Activated gamma-delta T cell treated with Interleukin-2 at 50 U/mL for 16 hours (primary cell): ENCODE measurements at regions not wholly inside any gene's neighbourhood (a gene's known extent, or its start where the extent isn't known, plus 50 kb on each side); places are given as distances from the start of the nearest gene placed in this dataset.
"Not testable (repeated sequence)": the region's sequence is repeated elsewhere in the genome, so short reads cannot be mapped to it uniquely, and the experiment has no call there.

Experiments used
- DNase-seq: peaks from one replicate; pipeline ENCODE4 v3.0.0-alpha.2; 2020

DNA sequence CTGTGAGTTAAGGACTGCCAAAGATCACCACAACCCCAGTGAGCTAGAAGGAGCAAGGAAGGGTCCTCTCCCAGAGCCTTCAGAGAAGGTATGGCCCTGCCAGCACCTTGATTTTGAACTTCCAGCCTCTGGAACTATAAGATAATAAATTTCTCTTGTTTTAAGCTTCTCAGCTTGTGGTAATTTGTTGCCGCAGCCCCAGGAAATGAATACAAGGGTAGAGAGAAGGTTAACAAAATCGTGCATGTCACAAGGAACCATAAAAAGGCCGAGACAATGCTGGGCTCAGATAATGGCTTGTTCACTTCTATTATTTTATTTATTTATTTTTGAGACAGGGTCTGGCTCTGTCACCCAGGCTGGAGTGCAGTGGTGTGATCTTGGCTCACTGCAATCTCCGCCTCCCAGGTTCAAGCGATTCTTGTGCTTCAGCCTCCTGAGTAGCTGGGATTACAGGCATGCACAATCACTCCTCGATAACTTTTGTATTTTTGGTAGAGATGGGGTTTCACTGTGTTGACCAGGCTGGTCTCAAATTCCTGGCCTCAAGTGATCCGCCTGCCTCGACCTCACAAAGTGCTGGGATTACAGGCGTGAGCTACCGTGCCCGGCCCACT is 71.5 kb downstream of the WSB1 start:
- not testable (repeated sequence) for DNase-seq

DNA sequence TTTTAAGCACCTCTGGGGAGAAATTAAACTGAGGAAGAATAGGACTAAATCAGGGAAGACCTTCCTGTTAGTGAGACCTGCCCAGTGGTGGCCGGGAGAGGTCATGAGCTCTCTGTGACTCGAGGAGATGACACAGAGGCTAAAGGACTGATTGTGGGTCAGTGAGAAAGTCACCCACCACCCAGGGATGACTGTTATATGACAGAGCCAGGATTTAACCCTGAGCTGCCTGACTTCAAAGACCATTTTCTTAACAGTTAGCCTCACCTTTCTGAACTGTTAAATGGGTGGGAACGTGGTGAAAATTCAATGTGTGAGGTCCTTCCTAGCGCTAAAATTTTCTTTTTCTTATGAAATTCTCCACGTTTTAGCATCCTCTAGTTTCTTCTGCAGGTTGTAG is 72.5 kb downstream of the WSB1 start:
- DNase-seq: no peak

- no peak for DNase-seq
Observed at GRCh38 chr17:27367121-27367981, 73.4 kb downstream of the WSB1 start.

- no peak for DNase-seq
Observed at GRCh38 chr17:27368151-27368795, 74.4 kb downstream of the WSB1 start.

DNA sequence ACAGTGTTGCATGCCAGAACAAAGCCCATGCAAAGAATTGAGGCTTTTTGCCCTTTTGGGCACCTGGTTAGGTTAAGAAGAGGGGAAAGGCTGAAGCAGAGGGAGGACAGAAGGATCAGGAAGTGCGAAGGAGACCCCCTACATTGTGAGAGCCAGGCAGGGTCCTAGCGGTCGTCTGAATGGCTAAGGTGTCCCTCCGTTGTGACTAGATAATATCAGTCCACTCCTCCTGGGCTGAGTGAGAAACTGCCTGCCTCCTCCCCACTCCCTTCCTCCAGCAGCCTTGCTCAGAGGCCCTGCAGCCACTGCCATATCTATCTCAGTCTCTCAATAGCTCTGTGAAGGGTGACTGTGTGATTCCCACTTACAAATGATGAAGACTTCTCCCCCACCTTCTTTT is 75.1 kb downstream of the WSB1 start:
- no peak for DNase-seq

- no peak for DNase-seq
Observed at GRCh38 chr17:27370776-27371175, 76.9 kb downstream of the WSB1 start.

GRCh38 chr17:27373695-27374094 is 79.8 kb downstream of the WSB1 start:
- not testable (repeated sequence) for DNase-seq

DNA sequence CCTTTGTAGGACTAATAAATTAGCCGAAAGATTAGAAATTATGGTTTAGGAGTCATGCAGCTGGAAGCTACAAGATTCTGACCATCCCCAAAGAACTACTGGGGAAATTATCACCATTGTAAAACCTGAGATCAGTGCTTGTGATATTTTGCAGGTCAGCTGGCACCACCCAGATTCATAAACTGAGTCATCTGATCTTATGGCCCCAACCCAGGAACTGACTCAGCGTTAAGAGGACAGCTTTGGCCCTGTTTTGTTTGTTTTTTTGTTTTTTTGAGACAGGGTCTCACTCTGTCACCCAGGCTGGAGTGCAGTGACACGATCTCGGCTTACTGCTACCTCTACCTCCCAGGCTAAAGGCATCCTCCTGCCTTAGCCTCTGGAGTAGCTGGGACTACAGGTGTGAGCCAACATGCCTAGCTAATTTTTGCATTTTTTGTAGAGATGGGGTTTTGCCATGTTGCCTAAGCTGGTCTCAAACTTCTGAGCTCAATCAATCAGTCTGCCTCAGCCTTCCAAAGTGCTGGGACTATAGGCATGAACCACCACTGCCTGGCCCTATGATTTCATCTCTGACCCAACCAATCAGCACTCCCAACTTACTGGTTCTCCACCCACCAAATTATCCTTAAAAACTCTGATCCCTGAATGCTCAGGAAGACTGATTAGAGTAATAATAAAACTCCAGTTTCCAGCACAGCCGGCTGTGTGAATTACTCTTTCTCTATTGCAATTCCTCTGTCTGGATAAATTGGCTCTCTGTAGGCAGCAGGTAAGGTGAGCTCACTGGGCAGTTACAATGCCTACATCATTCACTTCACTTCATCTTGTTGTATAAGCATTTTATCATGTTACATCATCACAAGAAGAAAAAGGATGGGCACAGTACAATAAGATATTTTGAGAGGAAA is 79.4 kb upstream of the KSR1 start:
- DNase-seq: no peak

DNA sequence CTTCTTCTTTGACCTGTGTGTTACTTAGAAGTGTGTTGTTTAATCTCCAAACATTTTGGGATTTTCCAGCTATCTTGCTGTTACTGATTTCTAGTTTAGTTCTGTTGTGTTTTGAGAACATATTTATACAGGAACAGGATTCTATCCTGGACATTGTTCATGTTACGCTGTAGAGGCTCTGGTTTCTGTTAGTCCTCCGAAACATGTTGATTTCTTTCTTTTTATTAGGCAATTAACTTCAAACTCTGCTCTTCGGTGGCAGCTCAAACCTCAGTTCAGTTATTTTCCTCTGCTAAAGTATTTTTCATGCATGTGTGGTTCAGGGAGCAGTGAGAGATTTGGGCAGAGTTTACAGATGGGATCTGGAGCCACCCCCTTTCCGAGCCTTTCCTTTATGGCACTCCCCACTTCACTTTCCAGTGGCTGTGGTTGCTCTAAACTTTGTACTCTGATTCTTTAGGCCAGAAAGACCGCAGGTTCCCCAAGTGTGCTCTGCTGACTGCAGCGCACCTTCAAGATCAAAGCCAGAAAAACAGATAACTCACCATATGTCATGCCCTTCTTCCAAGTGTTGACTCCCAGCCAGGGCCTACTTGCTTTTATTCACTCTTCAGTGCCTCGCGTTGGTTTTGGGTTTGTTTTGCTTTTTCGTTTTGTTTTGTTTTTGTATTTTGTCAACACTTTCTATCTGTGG is 77.6 kb upstream of the KSR1 start:
- DNase-seq: no peak

DNA sequence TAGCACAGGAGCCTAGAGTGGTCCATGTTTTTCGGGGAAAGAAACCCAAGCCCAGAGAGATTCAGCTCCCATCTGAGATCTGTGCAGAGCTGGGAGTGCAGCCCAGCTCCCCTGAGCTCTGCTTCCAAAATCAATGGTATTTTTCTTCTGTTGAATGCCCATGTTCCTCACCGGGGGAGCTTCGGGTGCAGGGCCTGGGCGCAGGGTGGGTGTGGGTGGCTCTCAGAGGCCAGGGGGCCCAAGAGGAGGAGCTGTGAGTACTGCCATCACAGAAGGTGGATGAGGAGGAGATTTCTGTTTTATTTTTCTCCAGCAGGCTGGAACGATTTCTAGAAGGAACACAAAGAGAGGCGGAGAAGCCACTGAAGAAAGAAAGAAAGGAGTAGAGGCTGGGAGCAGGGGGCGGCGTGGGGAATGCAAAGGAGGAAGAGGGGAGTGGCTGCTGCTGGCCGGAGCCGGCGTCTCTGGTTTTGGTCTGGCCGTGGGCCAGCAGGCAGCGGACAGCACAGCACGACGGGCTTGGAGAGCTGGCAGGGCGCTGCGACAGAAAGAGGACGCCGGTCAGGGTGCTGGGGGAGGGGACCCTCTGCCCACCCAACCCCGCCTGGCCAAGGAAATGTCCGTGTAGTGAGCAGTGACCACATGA is 76.2 kb upstream of the KSR1 start:
- DNase-seq: no peak

DNA sequence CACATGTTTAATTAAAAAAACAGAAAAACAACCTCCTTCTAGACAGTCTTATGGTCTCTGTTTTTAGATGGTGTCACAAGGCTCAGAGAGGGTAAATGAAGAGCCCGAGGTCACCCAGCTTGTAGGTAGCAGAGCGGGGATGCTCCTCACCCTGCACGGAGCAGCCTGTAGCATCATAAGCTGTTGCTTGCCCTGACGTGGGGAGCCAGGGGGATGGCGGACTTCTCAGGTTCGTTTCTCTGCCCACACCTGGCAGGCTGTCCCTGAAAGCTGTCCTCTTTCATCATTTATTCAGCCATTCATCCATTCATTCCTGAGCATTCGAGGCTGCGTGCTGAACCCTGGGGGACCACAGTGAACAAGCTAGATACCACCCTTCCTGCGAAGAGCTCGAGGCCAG is 75.7 kb upstream of the KSR1 start:
- DNase-seq: no peak

GRCh38 chr17:27381007-27381501 is 75.2 kb upstream of the KSR1 start:
- DNase-seq: peak; percentile 60

DNA sequence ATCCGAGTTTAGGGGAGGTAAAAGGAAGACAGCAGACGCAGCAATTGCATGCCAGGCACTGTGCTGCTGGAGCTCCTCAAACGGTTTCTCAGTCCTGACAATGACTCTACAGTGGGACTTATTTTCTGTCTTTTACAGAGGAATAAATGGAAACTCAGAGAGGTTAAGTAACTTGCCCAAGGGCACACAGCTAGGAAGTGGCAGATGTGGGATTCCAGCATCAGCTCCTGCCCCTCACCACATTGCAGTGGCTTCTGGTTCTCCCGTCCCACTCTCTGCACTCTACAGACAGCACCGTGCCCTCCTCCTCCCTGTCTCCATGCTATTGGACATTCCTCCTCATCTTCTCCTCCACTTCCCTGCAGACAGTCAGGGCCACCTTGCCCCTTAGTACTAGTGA is 74.2 kb upstream of the KSR1 start:
- no peak for DNase-seq

- DNase-seq: no peak
Observed at GRCh38 chr17:27384261-27384701, 72.0 kb upstream of the KSR1 start.

- no peak for DNase-seq
Observed at GRCh38 chr17:27384726-27385125, 71.5 kb upstream of the KSR1 start.

DNA sequence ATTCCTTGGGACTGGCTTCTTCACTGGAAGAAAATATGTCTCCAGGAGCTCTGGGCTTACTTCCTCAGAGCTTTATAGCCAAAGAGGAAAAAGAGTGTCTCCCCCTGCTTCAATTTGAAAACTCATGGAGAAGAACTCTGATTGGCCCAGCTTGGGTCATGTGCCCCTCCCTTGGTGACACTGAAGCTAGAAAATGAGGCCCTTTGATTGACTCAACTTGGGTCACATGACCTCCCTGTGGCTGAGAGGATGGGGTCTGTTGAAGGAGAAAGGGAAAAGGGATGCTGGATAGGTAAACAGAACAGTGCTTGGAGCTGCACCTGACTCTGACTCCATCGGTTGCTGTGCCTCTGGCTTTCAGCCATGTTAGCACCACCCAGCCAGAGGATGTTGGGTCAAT is 70.6 kb upstream of the KSR1 start:
- DNase-seq: no peak

- DNase-seq: no peak
Observed at GRCh38 chr17:27386206-27387075, 69.8 kb upstream of the KSR1 start.

- DNase-seq: no peak
Observed at GRCh38 chr17:27389542-27390140, 66.6 kb upstream of the KSR1 start.

- DNase-seq: no peak
Observed at GRCh38 chr17:27390540-27390939, 65.7 kb upstream of the KSR1 start.

GRCh38 chr17:27391427-27391826 is 64.8 kb upstream of the KSR1 start:
- DNase-seq: no peak
